Central memory CD8-positive, alpha-beta T cell (primary cell): ENCODE measurements at regions not wholly inside any gene's neighbourhood (a gene's known extent, or its start where the extent isn't known, plus 50 kb on each side); places are given as distances from the start of the nearest gene placed in this dataset.
A peak's percentile ranks its signal among the peaks of the same experiment; 100 is the strongest.
"Not testable (repeated sequence)": the region's sequence is repeated elsewhere in the genome, so short reads cannot be mapped to it uniquely, and the experiment has no call there.

ENCODE experiments used
- ATAC-seq: fragments of 150-1000 bp; cut with Tn5 transposase; replicated peaks from 2 replicates; pipeline ENCODE4 v1.10.0; 2022; ENCODE audit warnings: mild to moderate bottlenecking, moderate FRiP score, moderate number of reproducible peaks; ENCODE audit not compliant: poor library complexity, severe bottlenecking; ENCODE audit errors: extremely low read depth
- DNase-seq, 2 donors: peaks; one replicate each; pipeline ENCODE4 v3.0.0; 2021; ENCODE audit warnings: low spot score in 2 of 2
- H3K27ac Mint-ChIP-seq: one replicate; pipeline ENCODE4 v1.8.0; 2022; ENCODE audit warnings: low read depth, mild to moderate bottlenecking, moderate library complexity, mixed read lengths
- H3K27me3 Mint-ChIP-seq: one replicate; pipeline ENCODE4 v1.8.0; 2022; ENCODE audit warnings: mixed read lengths
- H3K36me3 Mint-ChIP-seq: one replicate; pipeline ENCODE4 v1.8.0; 2022; ENCODE audit warnings: mild to moderate bottlenecking, moderate library complexity, mixed read lengths; ENCODE audit not compliant: insufficient read depth
- H3K4me1 Mint-ChIP-seq: one replicate; pipeline ENCODE4 v1.8.0; 2022; ENCODE audit warnings: mixed read lengths
- H3K4me3 Mint-ChIP-seq: one replicate; pipeline ENCODE4 v1.8.0; 2022; ENCODE audit warnings: mild to moderate bottlenecking, moderate library complexity, mixed read lengths
- H3K9me3 Mint-ChIP-seq: one replicate; pipeline ENCODE4 v1.8.0; 2022; ENCODE audit warnings: mixed read lengths

GRCh38 chr21:39006571-39007311 is 176.5 kb downstream of the PSMG1 start:
- no peak overlapping the region for H3K4me3 Mint-ChIP-seq
- DNase-seq = no peak
- peaks cover 8% of the 10 kb centered on the region for H3K4me1 Mint-ChIP-seq
- H3K36me3 Mint-ChIP-seq = no peaks in the 10 kb centered on the region
- no peak for ATAC-seq
- H3K9me3 Mint-ChIP-seq = no peaks in the 10 kb centered on the region
- no peak overlapping the region for H3K27ac Mint-ChIP-seq
- peaks cover 35% of the 10 kb centered on the region for H3K27me3 Mint-ChIP-seq

- H3K4me1 Mint-ChIP-seq = peaks cover 8% of the 10 kb centered on the region
- no peaks in the 10 kb centered on the region for H3K9me3 Mint-ChIP-seq
- peaks cover 40% of the 10 kb centered on the region for H3K27me3 Mint-ChIP-seq
- H3K4me3 Mint-ChIP-seq = no peak overlapping the region
- no peaks in the 10 kb centered on the region for H3K36me3 Mint-ChIP-seq
- H3K27ac Mint-ChIP-seq = no peak overlapping the region
- ATAC-seq = no peak
- no peak for DNase-seq
Observed at GRCh38 chr21:39005502-39005787, 177.8 kb downstream of the PSMG1 start.

- Mint-ChIP-seq H3K4me3 (peak overlapping the region; percentile 31), H3K36me3 (no peaks in the 10 kb centered on the region), H3K27me3 (peaks cover 45% of the 10 kb centered on the region), H3K4me1 (peaks cover 8% of the 10 kb centered on the region), H3K9me3 (no peaks in the 10 kb centered on the region), H3K27ac (peak overlapping the region; percentile 88)
- DNase-seq (no peak), ATAC-seq (no peak)
Observed at GRCh38 chr21:39004634-39005501, 178.4 kb downstream of the PSMG1 start.

- Mint-ChIP-seq H3K27me3 (peaks cover 53% of the 10 kb centered on the region), H3K4me1 (peaks cover 8% of the 10 kb centered on the region), H3K27ac (peak overlapping the region; percentile 88), H3K9me3 (no peaks in the 10 kb centered on the region), H3K4me3 (no peak overlapping the region), H3K36me3 (no peaks in the 10 kb centered on the region)
- DNase-seq = no peak
- no peak for ATAC-seq
Observed at GRCh38 chr21:39003982-39004633, 179.1 kb downstream of the PSMG1 start.

- H3K4me1 Mint-ChIP-seq = peaks cover 8% of the 10 kb centered on the region
- H3K27ac Mint-ChIP-seq = no peak overlapping the region
- no peaks in the 10 kb centered on the region for H3K36me3 Mint-ChIP-seq
- H3K4me3 Mint-ChIP-seq = no peak overlapping the region
- DNase-seq = no peak
- no peak for ATAC-seq
- no peaks in the 10 kb centered on the region for H3K9me3 Mint-ChIP-seq
- H3K27me3 Mint-ChIP-seq = peaks cover 68% of the 10 kb centered on the region
Observed at GRCh38 chr21:39001341-39001740, 181.9 kb downstream of the PSMG1 start.

GRCh38 chr21:39000496-39000895 is 182.8 kb downstream of the PSMG1 start:
- DNase-seq = no peak
- no peak overlapping the region for H3K4me3 Mint-ChIP-seq
- H3K36me3 Mint-ChIP-seq = no peaks in the 10 kb centered on the region
- peaks cover 8% of the 10 kb centered on the region for H3K4me1 Mint-ChIP-seq
- no peaks in the 10 kb centered on the region for H3K9me3 Mint-ChIP-seq
- H3K27ac Mint-ChIP-seq = no peak overlapping the region
- ATAC-seq = no peak
- H3K27me3 Mint-ChIP-seq = peaks cover 68% of the 10 kb centered on the region

- Mint-ChIP-seq H3K27ac (no peak overlapping the region), H3K4me3 (no peak overlapping the region), H3K4me1 (no peaks in the 10 kb centered on the region), H3K9me3 (no peaks in the 10 kb centered on the region), H3K36me3 (no peaks in the 10 kb centered on the region), H3K27me3 (peaks cover 73% of the 10 kb centered on the region)
- no peak for ATAC-seq
- no peak for DNase-seq
Observed at GRCh38 chr21:38999161-38999560, 184.1 kb downstream of the PSMG1 start.

- DNase-seq, ATAC-seq, H3K4me3 Mint-ChIP-seq, H3K9me3 Mint-ChIP-seq, H3K4me1 Mint-ChIP-seq, H3K27ac Mint-ChIP-seq, H3K36me3 Mint-ChIP-seq: not testable (repeated sequence)
- peaks cover 77% of the 10 kb centered on the region for H3K27me3 Mint-ChIP-seq
Observed at GRCh38 chr21:38998281-38998680, 185.0 kb downstream of the PSMG1 start.

- H3K27me3 Mint-ChIP-seq = peaks cover 77% of the 10 kb centered on the region
- H3K9me3 Mint-ChIP-seq, H3K36me3 Mint-ChIP-seq, H3K4me3 Mint-ChIP-seq, H3K27ac Mint-ChIP-seq, DNase-seq, ATAC-seq, H3K4me1 Mint-ChIP-seq: not testable (repeated sequence)
Observed at GRCh38 chr21:38997843-38998175, 185.4 kb downstream of the PSMG1 start.

- Mint-ChIP-seq H3K4me1 (no peaks in the 10 kb centered on the region), H3K27me3 (peaks cover 77% of the 10 kb centered on the region), H3K4me3 (no peak overlapping the region), H3K36me3 (no peaks in the 10 kb centered on the region), H3K9me3 (no peaks in the 10 kb centered on the region), H3K27ac (no peak overlapping the region)
- DNase-seq (no peak), ATAC-seq (no peak)
Observed at GRCh38 chr21:38997051-38997842, 186.0 kb downstream of the PSMG1 start.

- Mint-ChIP-seq H3K27me3 (peaks cover 69% of the 10 kb centered on the region), H3K9me3 (no peaks in the 10 kb centered on the region), H3K4me3 (no peak overlapping the region), H3K36me3 (no peaks in the 10 kb centered on the region), H3K27ac (no peak overlapping the region), H3K4me1 (no peaks in the 10 kb centered on the region)
- no peak for ATAC-seq
- DNase-seq = no peak
Observed at GRCh38 chr21:38996355-38996754, 186.9 kb downstream of the PSMG1 start.

- Mint-ChIP-seq H3K27me3 (peaks cover 62% of the 10 kb centered on the region), H3K4me1 (no peaks in the 10 kb centered on the region), H3K27ac (no peak overlapping the region), H3K36me3 (no peaks in the 10 kb centered on the region), H3K4me3 (no peak overlapping the region), H3K9me3 (no peaks in the 10 kb centered on the region)
- DNase-seq = no peak
- no peak for ATAC-seq
Observed at GRCh38 chr21:38995731-38996130, 187.5 kb downstream of the PSMG1 start.
